ENCODE measurements at regions not wholly inside any gene's neighbourhood (a gene's known extent, or its start where the extent isn't known, plus 50 kb on each side); places are given as distances from the start of the nearest gene placed in this dataset.

GRCh38 chr10:10359263-10359662, 658.4 kb upstream of the CELF2 start:
- TF ChIP-seq POLR2A (IDR thresholded peaks at IDR 0.05; ENCODE audit: low read length) (no peak), GATA1 (IDR thresholded peaks at IDR 0.05; ENCODE audit: low read depth, low read length) (no peak)
